ENCODE measurements at regions not wholly inside any gene's neighbourhood (a gene's known extent, or its start where the extent isn't known, plus 50 kb on each side); places are given as distances from the start of the nearest gene placed in this dataset.

DNA sequence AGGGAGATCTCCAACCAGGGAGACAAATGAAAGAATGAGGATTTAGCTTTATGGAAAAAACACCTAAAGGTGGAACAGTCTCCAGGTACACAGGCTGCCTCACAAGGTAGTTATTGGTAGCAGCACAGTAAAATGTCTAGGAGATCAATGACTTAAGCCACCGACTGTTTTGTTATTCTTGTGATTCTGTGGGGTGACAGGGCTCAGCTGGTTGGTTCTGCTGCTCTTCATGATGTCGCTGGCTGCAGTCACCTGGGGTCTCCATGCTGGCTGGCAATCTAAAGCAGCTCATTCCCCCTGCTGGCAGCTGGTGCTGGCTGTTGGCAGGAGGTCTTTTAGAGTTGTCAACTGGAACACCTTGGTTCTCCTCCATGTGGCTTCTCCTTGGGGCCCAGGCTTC lies 69.2 kb downstream of the FOXL1 start:
- TF ChIP-seq, protein P1, sequence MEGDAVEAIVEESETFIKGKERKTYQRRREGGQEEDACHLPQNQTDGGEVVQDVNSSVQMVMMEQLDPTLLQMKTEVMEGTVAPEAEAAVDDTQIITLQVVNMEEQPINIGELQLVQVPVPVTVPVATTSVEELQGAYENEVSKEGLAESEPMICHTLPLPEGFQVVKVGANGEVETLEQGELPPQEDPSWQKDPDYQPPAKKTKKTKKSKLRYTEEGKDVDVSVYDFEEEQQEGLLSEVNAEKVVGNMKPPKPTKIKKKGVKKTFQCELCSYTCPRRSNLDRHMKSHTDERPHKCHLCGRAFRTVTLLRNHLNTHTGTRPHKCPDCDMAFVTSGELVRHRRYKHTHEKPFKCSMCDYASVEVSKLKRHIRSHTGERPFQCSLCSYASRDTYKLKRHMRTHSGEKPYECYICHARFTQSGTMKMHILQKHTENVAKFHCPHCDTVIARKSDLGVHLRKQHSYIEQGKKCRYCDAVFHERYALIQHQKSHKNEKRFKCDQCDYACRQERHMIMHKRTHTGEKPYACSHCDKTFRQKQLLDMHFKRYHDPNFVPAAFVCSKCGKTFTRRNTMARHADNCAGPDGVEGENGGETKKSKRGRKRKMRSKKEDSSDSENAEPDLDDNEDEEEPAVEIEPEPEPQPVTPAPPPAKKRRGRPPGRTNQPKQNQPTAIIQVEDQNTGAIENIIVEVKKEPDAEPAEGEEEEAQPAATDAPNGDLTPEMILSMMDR (IDR thresholded peaks at IDR 0.05; ENCODE audit: low read depth, low read length, missing input control), result no peak
- TF ChIP-seq SP1 (IDR thresholded peaks at IDR 0.05) (no peak), HNF4G (IDR thresholded peaks at IDR 0.05) (no peak), RAD21 (IDR thresholded peaks at IDR 0.05) (no peak), TAF1 (conservative IDR thresholded peaks at IDR 0.05) (no peak), JUND (IDR thresholded peaks at IDR 0.05) (no peak), EGR1 (IDR thresholded peaks at IDR 0.05; ENCODE audit: low read depth in 2 of 2) (no peak), YY1 (IDR thresholded peaks at IDR 0.05) (no peak)
- TF ChIP-seq, protein P2, sequence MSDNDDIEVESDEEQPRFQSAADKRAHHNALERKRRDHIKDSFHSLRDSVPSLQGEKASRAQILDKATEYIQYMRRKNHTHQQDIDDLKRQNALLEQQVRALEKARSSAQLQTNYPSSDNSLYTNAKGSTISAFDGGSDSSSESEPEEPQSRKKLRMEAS (IDR thresholded peaks at IDR 0.05), result no peak

All from liver (tissue), 3 donors.